GM12891 (cell line): ENCODE measurements at regions not wholly inside any gene's neighbourhood (a gene's known extent, or its start where the extent isn't known, plus 50 kb on each side); places are given as distances from the start of the nearest gene placed in this dataset.

Source experiments
- PAX5 ChIP-seq: IDR thresholded peaks from 2 replicates; pipeline ENCODE4 v1.6.1; 2011; ENCODE audit warnings: low read length, moderate library complexity, mild to moderate bottlenecking; ENCODE audit not compliant: insufficient read depth, severe bottlenecking
- POLR2A ChIP-seq: IDR thresholded peaks from 2 replicates; pipeline ENCODE4 v1.6.1; 2011; ENCODE audit warnings: low read depth, low read length, control low read depth
- POLR2AphosphoS5 ChIP-seq: IDR thresholded peaks from 2 replicates; pipeline ENCODE4 v1.6.1; 2011; ENCODE audit warnings: low read depth, low read length, control low read depth
- SPI1 ChIP-seq: IDR thresholded peaks from 2 replicates; pipeline ENCODE4 v1.6.1; 2011; ENCODE audit warnings: low read depth, low read length, control low read depth
- TAF1 ChIP-seq: IDR thresholded peaks from 2 replicates; pipeline ENCODE4 v1.6.1; 2011; ENCODE audit warnings: low read depth, low read length, control low read depth

DNA sequence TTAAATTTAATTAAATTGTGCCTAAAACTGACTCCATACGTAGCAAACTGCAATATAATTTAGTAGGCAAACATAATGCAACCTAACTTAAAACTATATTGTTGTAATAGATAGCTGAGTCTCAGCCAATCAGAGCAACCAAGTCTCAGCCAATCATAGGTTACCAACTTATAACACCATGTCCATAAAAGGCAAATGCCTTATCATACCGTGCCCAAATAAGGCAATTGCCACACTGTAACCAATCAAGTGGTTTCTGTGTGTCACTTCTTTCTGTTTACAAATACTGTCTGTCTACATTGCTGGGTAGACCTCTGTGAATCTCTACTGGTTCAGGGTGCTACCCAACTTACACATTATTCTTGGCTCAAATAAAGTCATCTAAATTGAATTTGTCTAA lies 728.4 kb upstream of the EPHA6 start:
- TF ChIP-seq POLR2A (no peak), POLR2AphosphoS5 (no peak), SPI1 (no peak), TAF1 (no peak), PAX5 (no peak)
